Anterior cingulate cortex (tissue), 58 donors: ENCODE measurements at regions not wholly inside any gene's neighbourhood (a gene's known extent, or its start where the extent isn't known, plus 50 kb on each side); places are given as distances from the start of the nearest gene placed in this dataset.

ENCODE experiments used
- DNase-seq, 58 donors: peaks; one replicate each; lab custom pipeline; 2025; lab: John Stamatoyannopoulos, UW

- DNase-seq: no peak
These were observed 212.3 kb downstream of the PTPRU start for GRCh38 chr1:29448456-29449235.

GRCh38 chr1:29447368-29447767, 211.0 kb downstream of the PTPRU start:
- DNase-seq: no peak

GRCh38 chr1:29444782-29445729, 208.7 kb downstream of the PTPRU start:
- DNase-seq: no peak

GRCh38 chr1:29444081-29444715, 207.9 kb downstream of the PTPRU start:
- no peak for DNase-seq

- DNase-seq: no peak
These were observed 205.8 kb downstream of the PTPRU start for GRCh38 chr1:29441916-29442668.

- DNase-seq: no peak
These were observed 203.3 kb downstream of the PTPRU start for GRCh38 chr1:29439615-29440014.

GRCh38 chr1:29438991-29439390, 202.7 kb downstream of the PTPRU start:
- DNase-seq: no peak

GRCh38 chr1:29437946-29438345, 201.6 kb downstream of the PTPRU start:
- DNase-seq: no peak

- DNase-seq: no peak
These were observed 200.0 kb downstream of the PTPRU start for GRCh38 chr1:29436181-29436785.

- DNase-seq: no peak
These were observed 197.5 kb downstream of the PTPRU start for GRCh38 chr1:29433830-29434229.

- DNase-seq: no peak
These were observed 194.8 kb downstream of the PTPRU start for GRCh38 chr1:29431138-29431537.

GRCh38 chr1:29429656-29430055, 193.3 kb downstream of the PTPRU start:
- no peak for DNase-seq

- DNase-seq: no peak
These were observed 192.7 kb downstream of the PTPRU start for GRCh38 chr1:29428997-29429396.

GRCh38 chr1:29428280-29428615, 191.9 kb downstream of the PTPRU start:
- no peak for DNase-seq

- no peak for DNase-seq
These were observed 191.4 kb downstream of the PTPRU start for GRCh38 chr1:29427614-29428279.

GRCh38 chr1:29426701-29427279, 190.5 kb downstream of the PTPRU start:
- no peak for DNase-seq

- DNase-seq: no peak
These were observed 189.3 kb downstream of the PTPRU start for GRCh38 chr1:29425631-29426030.

GRCh38 chr1:29424266-29424665, 187.9 kb downstream of the PTPRU start:
- DNase-seq: peak in 1 of 58 donors; percentile 30

- no peak for DNase-seq
These were observed 183.9 kb downstream of the PTPRU start for GRCh38 chr1:29420202-29420601.
